ENCODE measurements at regions not wholly inside any gene's neighbourhood (a gene's known extent, or its start where the extent isn't known, plus 50 kb on each side); places are given as distances from the start of the nearest gene placed in this dataset.

GRCh38 chrX:39050427-39050826, 249.2 kb downstream of the MID1IP1 start:
- Histone ChIP-seq H3K4me1 (no peaks in the 10 kb centered on the region), H3K36me3 (no peaks in the 10 kb centered on the region), H3K27ac (no peak overlapping the region), H3K4me3 (no peak overlapping the region), H3K27me3 (no peaks in the 10 kb centered on the region), H3K9me3 (no peaks in the 10 kb centered on the region)
- DNase-seq (ENCODE audit: low spot score), result no peak
- no peak for TF ChIP-seq CTCF (IDR thresholded peaks at IDR 0.05)

GRCh38 chrX:39052751-39053150, 251.5 kb downstream of the MID1IP1 start:
- Histone ChIP-seq H3K9me3 (no peaks in the 10 kb centered on the region), H3K36me3 (no peaks in the 10 kb centered on the region), H3K27me3 (no peaks in the 10 kb centered on the region), H3K27ac (no peak overlapping the region), H3K4me3 (no peak overlapping the region), H3K4me1 (no peaks in the 10 kb centered on the region)
- no peak for DNase-seq (ENCODE audit: low spot score)
- TF ChIP-seq CTCF (IDR thresholded peaks at IDR 0.05), result no peak

GRCh38 chrX:39058724-39059123, 257.5 kb downstream of the MID1IP1 start:
- Histone ChIP-seq H3K27me3 (no peaks in the 10 kb centered on the region), H3K4me1 (no peaks in the 10 kb centered on the region), H3K36me3 (no peaks in the 10 kb centered on the region), H3K9me3 (peaks cover 0 to 13% of the 10 kb centered on the region in 2 donors), H3K27ac (no peak overlapping the region), H3K4me3 (no peak overlapping the region)
- DNase-seq (ENCODE audit: low spot score), result no peak
- TF ChIP-seq CTCF (IDR thresholded peaks at IDR 0.05), result no peak

GRCh38 chrX:39059866-39060265, 258.6 kb downstream of the MID1IP1 start:
- Histone ChIP-seq H3K4me3 (no peak overlapping the region), H3K36me3 (no peaks in the 10 kb centered on the region), H3K4me1 (no peaks in the 10 kb centered on the region), H3K9me3 (peaks cover 0 to 13% of the 10 kb centered on the region in 2 donors), H3K27me3 (no peaks in the 10 kb centered on the region), H3K27ac (no peak overlapping the region)
- TF ChIP-seq CTCF (IDR thresholded peaks at IDR 0.05), result no peak
- DNase-seq (ENCODE audit: low spot score), result no peak

- DNase-seq (ENCODE audit: low spot score), result peak; percentile 60
- H3K4me3 ChIP-seq, result no peak overlapping the region
- H3K27me3 ChIP-seq, result no peaks in the 10 kb centered on the region
- H3K36me3 ChIP-seq, result no peaks in the 10 kb centered on the region
- peaks cover 0 to 13% of the 10 kb centered on the region in 2 donors for H3K9me3 ChIP-seq
- no peak overlapping the region for H3K27ac ChIP-seq
- no peak for TF ChIP-seq CTCF (IDR thresholded peaks at IDR 0.05)
- no peaks in the 10 kb centered on the region for H3K4me1 ChIP-seq
These were observed 261.8 kb downstream of the MID1IP1 start for GRCh38 chrX:39063037-39063436.

GRCh38 chrX:39063702-39064101, 262.4 kb downstream of the MID1IP1 start:
- peaks cover 0 to 13% of the 10 kb centered on the region in 2 donors for H3K9me3 ChIP-seq
- H3K36me3 ChIP-seq, result no peaks in the 10 kb centered on the region
- TF ChIP-seq CTCF (IDR thresholded peaks at IDR 0.05), result no peak
- no peak overlapping the region for H3K4me3 ChIP-seq
- no peaks in the 10 kb centered on the region for H3K27me3 ChIP-seq
- H3K27ac ChIP-seq, result no peak overlapping the region
- no peaks in the 10 kb centered on the region for H3K4me1 ChIP-seq
- DNase-seq (ENCODE audit: low spot score), result no peak

Data from right atrium auricular region (tissue), 2 donors.